ENCODE measurements at regions not wholly inside any gene's neighbourhood (a gene's known extent, or its start where the extent isn't known, plus 50 kb on each side); places are given as distances from the start of the nearest gene placed in this dataset.

GRCh38 chr2:228819701-228820100 lies 451.4 kb downstream of the PID1 start:
- no peak overlapping the region for H3K27ac ChIP-seq
- TF ChIP-seq ZFX (IDR thresholded peaks at IDR 0.05), result no peak
- TF ChIP-seq CTCF (conservative IDR thresholded peaks at IDR 0.05), result no peak

- no peak for TF ChIP-seq CTCF (conservative IDR thresholded peaks at IDR 0.05)
- TF ChIP-seq ZFX (IDR thresholded peaks at IDR 0.05), result no peak
- no peak overlapping the region for H3K27ac ChIP-seq
These were observed 468.7 kb downstream of the PID1 start for GRCh38 chr2:228802181-228803071.

GRCh38 chr2:228801451-228801850 lies 469.6 kb downstream of the PID1 start:
- H3K27ac ChIP-seq, result no peak overlapping the region
- TF ChIP-seq CTCF (conservative IDR thresholded peaks at IDR 0.05), result no peak
- no peak for TF ChIP-seq ZFX (IDR thresholded peaks at IDR 0.05)

- no peak overlapping the region for H3K27ac ChIP-seq
- no peak for TF ChIP-seq ZFX (IDR thresholded peaks at IDR 0.05)
- TF ChIP-seq CTCF (conservative IDR thresholded peaks at IDR 0.05), result no peak
These were observed 471.9 kb downstream of the PID1 start for GRCh38 chr2:228799208-228799588.

- H3K27ac ChIP-seq, result no peak overlapping the region
- TF ChIP-seq ZFX (IDR thresholded peaks at IDR 0.05) (no peak), CTCF (conservative IDR thresholded peaks at IDR 0.05) (no peak)
These were observed 472.5 kb downstream of the PID1 start for GRCh38 chr2:228798458-228799207.

- H3K27ac ChIP-seq, result no peak overlapping the region
- no peak for TF ChIP-seq CTCF (conservative IDR thresholded peaks at IDR 0.05)
- no peak for TF ChIP-seq ZFX (IDR thresholded peaks at IDR 0.05)
These were observed 474.7 kb downstream of the PID1 start for GRCh38 chr2:228796386-228796785.

- no peak for TF ChIP-seq CTCF (conservative IDR thresholded peaks at IDR 0.05)
- H3K27ac ChIP-seq, result no peak overlapping the region
These were observed 478.0 kb downstream of the PID1 start for GRCh38 chr2:228793116-228793515.

Data from C4-2B (cell line).